Lung (tissue), 11 donors: ENCODE measurements at regions not wholly inside any gene's neighbourhood (a gene's known extent, or its start where the extent isn't known, plus 50 kb on each side); places are given as distances from the start of the nearest gene placed in this dataset.

Source experiments
- ATAC-seq: fragments of 200-7000 bp; cut with Tn5 transposase; one replicate; pipeline ENCODE4 v1.9.1; 2020; ENCODE audit warnings: moderate number of reproducible peaks; ENCODE audit not compliant: insufficient read depth, low FRiP score
- DNase-seq, 3 donors: peaks; one replicate each; pipeline ENCODE4 v3.0.0-alpha.2; 2013 to 2017
- H3K27ac ChIP-seq, 2 donors: one replicate each; pipeline ENCODE4 v1.5.1; 2013; ENCODE audit warnings: mild to moderate bottlenecking in 2 of 2, moderate library complexity in 2 of 2, control low read depth in 1 of 2, inconsistent platforms in 1 of 2, low read depth in 1 of 2, low read length in 1 of 2
- H3K27me3 ChIP-seq, 3 donors: one replicate each; pipeline ENCODE4 v1.5.1; 2013; ENCODE audit warnings: low read length in 2 of 3; ENCODE audit not compliant: control insufficient read depth in 3 of 3, insufficient read depth in 3 of 3
- H3K36me3 ChIP-seq, 4 donors: one replicate each; pipeline ENCODE4 v1.5.1; 2013; ENCODE audit warnings: low read length in 4 of 4, mild to moderate bottlenecking in 1 of 4, moderate library complexity in 1 of 4; ENCODE audit not compliant: control insufficient read depth in 4 of 4, insufficient read depth in 4 of 4
- H3K4me1 ChIP-seq, 5 donors: one replicate each; pipeline ENCODE4 v1.5.1; 2013; ENCODE audit warnings: low read length in 5 of 5, mild to moderate bottlenecking in 2 of 5, moderate library complexity in 1 of 5; ENCODE audit not compliant: control insufficient read depth in 5 of 5, insufficient read depth in 5 of 5
- H3K4me3 ChIP-seq: one replicate; pipeline ENCODE4 v1.5.1; 2013; ENCODE audit warnings: mild to moderate bottlenecking, control low read depth, moderate library complexity
- H3K9ac ChIP-seq, 2 donors: one replicate each; pipeline ENCODE4 v1.5.1; 2013; ENCODE audit warnings: low read length in 2 of 2, control low read depth in 1 of 2; ENCODE audit not compliant: insufficient read depth in 1 of 2
- H3K9me3 ChIP-seq, 4 donors: one replicate each; pipeline ENCODE4 v1.5.1; 2013; ENCODE audit warnings: low read length in 3 of 4, mild to moderate bottlenecking in 1 of 4, moderate library complexity in 1 of 4; ENCODE audit not compliant: control insufficient read depth in 4 of 4, insufficient read depth in 3 of 4
- CTCF ChIP-seq: IDR thresholded peaks from 2 replicates; pipeline ENCODE4 v1.5.1; 2012; ENCODE audit warnings: mild to moderate bottlenecking; ENCODE audit errors: control extremely low read depth, extremely low read depth
- WGBS, 2 donors: extraction: QIAGEN DNeasy Blood & Tissue Kit; methylation state at CpG; one replicate each; pipeline ENCODE4 v1.1.7; 2013; 5-methylcytosine and 5-hydroxymethylcytosine counted together
- donor health status: control.
- donor health status: control.
- donor health status: Bipolar disorder and iron deficiency.
- donor health status: healthy.
- donor health status: DM: yes; HTN: yes; CAD: no.

- Histone ChIP-seq H3K4me1 (no peaks in the 10 kb centered on the region), H3K27me3 (no peaks in the 10 kb centered on the region), H3K27ac (no peak overlapping the region), H3K36me3 (no peaks in the 10 kb centered on the region), H3K9me3 (no peaks in the 10 kb centered on the region), H3K4me3 (no peak overlapping the region), H3K9ac (no peak overlapping the region)
- DNase-seq (no peak), ATAC-seq (no peak)
- TF ChIP-seq CTCF, result no peak
- WGBS, 2 donors, result 85 to 92% methylated on average over 15 of the region's 15 CpGs
Observed at GRCh38 chr20:5432030-5432429, 115.3 kb upstream of the PROKR2 start.

GRCh38 chr20:5430670-5431069, 113.9 kb upstream of the PROKR2 start:
- no peak for DNase-seq
- no peak overlapping the region for H3K27ac ChIP-seq
- no peaks in the 10 kb centered on the region for H3K36me3 ChIP-seq
- no peak for TF ChIP-seq CTCF
- H3K9me3 ChIP-seq, result no peaks in the 10 kb centered on the region
- H3K9ac ChIP-seq, result no peak overlapping the region
- H3K4me1 ChIP-seq, result no peaks in the 10 kb centered on the region
- WGBS, 2 donors, result 29 to 57% methylated on average over 2 of the region's 2 CpGs
- no peaks in the 10 kb centered on the region for H3K27me3 ChIP-seq
- no peak for ATAC-seq
- H3K4me3 ChIP-seq, result no peak overlapping the region

GRCh38 chr20:5426026-5426425, 109.3 kb upstream of the PROKR2 start:
- whole genome bisulfite sequencing, 2 donors, result 79 to 88% methylated on average over 4 of the region's 4 CpGs
- Histone ChIP-seq H3K9me3 (peaks cover 0 to 10% (median 0%) of the 10 kb centered on the region in 4 donors), H3K9ac (no peak overlapping the region), H3K36me3 (no peaks in the 10 kb centered on the region), H3K27me3 (no peaks in the 10 kb centered on the region), H3K27ac (no peak overlapping the region), H3K4me3 (no peak overlapping the region), H3K4me1 (no peaks in the 10 kb centered on the region)
- no peak for ATAC-seq
- no peak for TF ChIP-seq CTCF
- no peak for DNase-seq

- no peaks in the 10 kb centered on the region for H3K36me3 ChIP-seq
- no peaks in the 10 kb centered on the region for H3K9me3 ChIP-seq
- ATAC-seq (no peak), DNase-seq (no peak)
- H3K4me1 ChIP-seq, result no peaks in the 10 kb centered on the region
- no peaks in the 10 kb centered on the region for H3K27me3 ChIP-seq
- 62 to 72% methylated on average over 5 of the region's 5 CpGs for WGBS, 2 donors
- no peak overlapping the region for H3K27ac ChIP-seq
- no peak overlapping the region for H3K4me3 ChIP-seq
- H3K9ac ChIP-seq, result no peak overlapping the region
- no peak for TF ChIP-seq CTCF
Observed at GRCh38 chr20:5416086-5416485, 99.3 kb upstream of the PROKR2 start.
